Esophagus muscularis mucosa (tissue), 4 donors: ENCODE measurements at regions not wholly inside any gene's neighbourhood (a gene's known extent, or its start where the extent isn't known, plus 50 kb on each side); places are given as distances from the start of the nearest gene placed in this dataset.

ENCODE experiments used
- DNase-seq: peaks from one replicate; pipeline ENCODE4 v3.0.0-alpha.2; 2017; ENCODE audit errors: extremely low spot score
- H3K27ac ChIP-seq, 4 donors: fragments of 200-600 bp; sonication (generic); replicated peaks in 1 of 4; 1 replicate in 3 of 4; 2 replicates in 1 of 4; pipeline ENCODE4 v1.5.1; 2016 to 2019; ENCODE audit warnings: mild to moderate bottlenecking in 1 of 4
- H3K27me3 ChIP-seq, 4 donors: fragments of 200-600 bp; sonication (generic); one replicate each; pipeline versions ENCODE4 v1.5.1 to v1.6.0; 2016 to 2019
- H3K36me3 ChIP-seq, 4 donors: fragments of 200-600 bp; sonication (generic); one replicate each; pipeline ENCODE4 v1.5.1; 2016 to 2019
- H3K4me1 ChIP-seq, 4 donors: fragments of 200-600 bp; sonication (generic); one replicate each; pipeline ENCODE4 v1.5.1; 2016 to 2019
- H3K4me3 ChIP-seq, 4 donors: fragments of 200-600 bp; sonication (generic); 1 replicate in 2 of 4; 2 replicates in 2 of 4; pipeline ENCODE4 v1.5.1; 2016 to 2019; ENCODE audit warnings: mild to moderate bottlenecking in 4 of 4, moderate library complexity in 1 of 4
- H3K9me3 ChIP-seq, 4 donors: fragments of 200-600 bp; sonication (generic); 1 replicate in 3 of 4; 2 replicates in 1 of 4; pipeline ENCODE4 v1.5.1; 2016 to 2019
- CTCF ChIP-seq, 3 experiments: fragments of 200-600 bp in 2 of 3; fragments of 450-650 bp in 1 of 3; sonication (generic) in 2 of 3; IDR thresholded peaks; one replicate each; pipeline ENCODE4 v1.5.1; 2017 to 2019; ENCODE audit warnings: antibody characterized with exemption in 3 of 3, mild to moderate bottlenecking in 2 of 3, moderate library complexity in 1 of 3
- EP300 ChIP-seq: sonication (generic); formaldehyde crosslinking; IDR thresholded peaks from one replicate; pipeline ENCODE4 v1.6.1; 2017; ENCODE audit warnings: antibody characterized with exemption
- POLR2A ChIP-seq: fragments of 450-650 bp; IDR thresholded peaks from one replicate; pipeline ENCODE4 v1.6.1; 2017; ENCODE audit warnings: antibody characterized with exemption, moderate library complexity, mild to moderate bottlenecking, low read depth
- POLR2AphosphoS5 ChIP-seq, 2 donors: sonication (generic); formaldehyde crosslinking; IDR thresholded peaks; one replicate each; pipeline ENCODE4 v1.6.1; 2017; ENCODE audit warnings: antibody characterized with exemption in 2 of 2
- WGBS: methylation state at CpG from one replicate; pipeline ENCODE4 v1.1.5; 2018; 5-methylcytosine and 5-hydroxymethylcytosine counted together
- intact Hi-C: fragments of 100-400 bp; cut with DNase I; formaldehyde crosslinking; loops from one replicate; pipeline ENCODE4 v1.15.1; 2023

- 85% methylated on average over 5 of the region's 5 CpGs for WGBS
- no peak overlapping the region for H3K27ac ChIP-seq
- H3K27me3 ChIP-seq, result no peaks in the 10 kb centered on the region
- TF ChIP-seq POLR2A (no peak), EP300 (no peak)
- no peak overlapping the region for H3K4me3 ChIP-seq
- H3K36me3 ChIP-seq, result no peaks in the 10 kb centered on the region
- no peaks in the 10 kb centered on the region for H3K4me1 ChIP-seq
- DNase-seq, result no peak
- intact Hi-C loops, result no loop called here
- H3K9me3 ChIP-seq, result no peaks in the 10 kb centered on the region
Measured at GRCh38 chr5:106307265-106307664, 1363.5 kb downstream of the EFNA5 start.

GRCh38 chr5:106306313-106307028 lies 1364.3 kb downstream of the EFNA5 start:
- WGBS, result 82% methylated on average over 4 of the region's 4 CpGs
- Histone ChIP-seq H3K4me1 (no peaks in the 10 kb centered on the region), H3K9me3 (no peaks in the 10 kb centered on the region), H3K27ac (no peak overlapping the region), H3K36me3 (no peaks in the 10 kb centered on the region), H3K27me3 (no peaks in the 10 kb centered on the region), H3K4me3 (no peak overlapping the region)
- intact Hi-C loops, result no loop called here
- TF ChIP-seq EP300 (no peak), POLR2A (no peak), POLR2AphosphoS5 (IDR thresholded peaks at IDR 0.05) (no peak), CTCF (IDR thresholded peaks at IDR 0.05) (no peak)
- no peak for DNase-seq

- Histone ChIP-seq H3K9me3 (no peaks in the 10 kb centered on the region), H3K4me1 (no peaks in the 10 kb centered on the region), H3K27me3 (no peaks in the 10 kb centered on the region), H3K4me3 (no peak overlapping the region), H3K27ac (no peak overlapping the region), H3K36me3 (no peaks in the 10 kb centered on the region)
- TF ChIP-seq POLR2AphosphoS5 (IDR thresholded peaks at IDR 0.05), result no peak
- TF ChIP-seq CTCF (IDR thresholded peaks at IDR 0.05), result no peak
- no peak for TF ChIP-seq POLR2A
- TF ChIP-seq EP300, result no peak
- no peak for DNase-seq
- 83% methylated on average over 2 of the region's 2 CpGs for WGBS
- intact Hi-C loops, result no loop called here
Measured at GRCh38 chr5:106303911-106304310, 1366.8 kb downstream of the EFNA5 start.

GRCh38 chr5:106292654-106293053 lies 1378.1 kb downstream of the EFNA5 start:
- TF ChIP-seq POLR2AphosphoS5 (IDR thresholded peaks at IDR 0.05), result no peak
- TF ChIP-seq POLR2A, result no peak
- TF ChIP-seq EP300, result no peak
- no peak for TF ChIP-seq CTCF (IDR thresholded peaks at IDR 0.05)
- H3K9me3 ChIP-seq, result no peaks in the 10 kb centered on the region
- H3K36me3 ChIP-seq, result no peaks in the 10 kb centered on the region
- H3K4me1 ChIP-seq, result no peaks in the 10 kb centered on the region
- no peak overlapping the region for H3K27ac ChIP-seq
- DNase-seq, result no peak
- intact Hi-C loops, result no loop called here
- WGBS, result 30% methylated on average over 2 of the region's 2 CpGs
- H3K27me3 ChIP-seq, result no peaks in the 10 kb centered on the region
- no peak overlapping the region for H3K4me3 ChIP-seq

GRCh38 chr5:106290841-106291240 lies 1379.9 kb downstream of the EFNA5 start:
- no peaks in the 10 kb centered on the region for H3K9me3 ChIP-seq
- intact Hi-C loops, result no loop called here
- H3K36me3 ChIP-seq, result no peaks in the 10 kb centered on the region
- TF ChIP-seq CTCF (IDR thresholded peaks at IDR 0.05) (no peak), EP300 (no peak), POLR2A (no peak), POLR2AphosphoS5 (IDR thresholded peaks at IDR 0.05) (no peak)
- H3K4me3 ChIP-seq, result no peak overlapping the region
- no peak overlapping the region for H3K27ac ChIP-seq
- 89% methylated on average over 1 of the region's 1 CpG for WGBS
- no peaks in the 10 kb centered on the region for H3K4me1 ChIP-seq
- H3K27me3 ChIP-seq, result no peaks in the 10 kb centered on the region
- no peak for DNase-seq
